ENCODE measurements at regions not wholly inside any gene's neighbourhood (a gene's known extent, or its start where the extent isn't known, plus 50 kb on each side); places are given as distances from the start of the nearest gene placed in this dataset.

DNA sequence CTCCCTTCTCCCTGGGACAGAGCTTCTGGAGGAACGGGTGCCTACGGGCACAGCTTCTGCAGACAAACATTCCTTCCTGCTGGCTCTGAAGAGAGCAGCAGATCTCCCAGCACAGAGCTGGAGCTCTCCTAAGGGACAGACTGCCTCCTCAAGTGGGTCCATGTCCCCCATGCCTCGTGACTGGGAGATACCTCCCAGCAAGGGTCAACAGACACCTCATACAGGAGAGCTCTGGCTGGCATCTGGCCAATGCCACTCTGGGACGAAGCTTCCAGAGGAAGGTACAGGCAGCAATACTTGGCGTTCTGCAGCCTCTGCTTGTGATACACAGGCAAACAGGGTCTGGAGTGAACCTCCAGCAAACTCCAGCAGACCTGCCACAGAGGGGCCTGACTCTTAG, 227.9 kb downstream of the SPATA31D1 start:
- TF ChIP-seq CTCF (IDR thresholded peaks at IDR 0.05): no peak
- TF ChIP-seq POLR2A (IDR thresholded peaks at IDR 0.05): no peak

Measured in testis (tissue), 2 donors.